UCSD-AML1 (cell line): ENCODE measurements at regions not wholly inside any gene's neighbourhood (a gene's known extent, or its start where the extent isn't known, plus 50 kb on each side); places are given as distances from the start of the nearest gene placed in this dataset.

ENCODE experiments used
- DNase-seq: peaks from one replicate; lab custom pipeline; 2025; ENCODE audit not compliant: unreplicated experiment; lab: John Stamatoyannopoulos, UW

GRCh38 chr9:108386032-108386431 lies 469.8 kb downstream of the ACTL7B start:
- no peak for DNase-seq

GRCh38 chr9:108383796-108384195 lies 472.0 kb downstream of the ACTL7B start:
- no peak for DNase-seq

GRCh38 chr9:108382310-108382709 lies 473.5 kb downstream of the ACTL7B start:
- DNase-seq: no peak

- no peak for DNase-seq
Measured at GRCh38 chr9:108377881-108378280, 477.9 kb downstream of the ACTL7B start.

GRCh38 chr9:108377382-108377781 lies 478.4 kb downstream of the ACTL7B start:
- DNase-seq: no peak

GRCh38 chr9:108376140-108376539 lies 479.6 kb downstream of the ACTL7B start:
- no peak for DNase-seq

GRCh38 chr9:108374626-108375025 lies 481.2 kb downstream of the ACTL7B start:
- DNase-seq: no peak

GRCh38 chr9:108367188-108367587 lies 488.6 kb downstream of the ACTL7B start:
- DNase-seq: no peak

- DNase-seq: no peak
Measured at GRCh38 chr9:108363311-108363710, 492.5 kb downstream of the ACTL7B start.

- DNase-seq: no peak
Measured at GRCh38 chr9:108360304-108360703, 495.5 kb downstream of the ACTL7B start.

GRCh38 chr9:108356806-108357205 lies 499.0 kb downstream of the ACTL7B start:
- DNase-seq: no peak

GRCh38 chr9:108351571-108351970 lies 504.2 kb downstream of the ACTL7B start:
- DNase-seq: no peak

GRCh38 chr9:108347463-108348188 lies 508.2 kb downstream of the ACTL7B start:
- DNase-seq: no peak

- no peak for DNase-seq
Measured at GRCh38 chr9:108345826-108346225, 510.0 kb downstream of the ACTL7B start.

GRCh38 chr9:108339251-108339650 lies 516.5 kb downstream of the ACTL7B start:
- DNase-seq: no peak

GRCh38 chr9:108336575-108336974 lies 519.2 kb downstream of the ACTL7B start:
- DNase-seq: no peak

GRCh38 chr9:108333530-108333983 lies 522.2 kb downstream of the ACTL7B start:
- no peak for DNase-seq

GRCh38 chr9:108331596-108331995 lies 524.2 kb downstream of the ACTL7B start:
- no peak for DNase-seq

GRCh38 chr9:108325406-108325805 lies 530.4 kb downstream of the ACTL7B start:
- DNase-seq: no peak

GRCh38 chr9:108323615-108324014 lies 532.2 kb downstream of the ACTL7B start:
- no peak for DNase-seq

- no peak for DNase-seq
Measured at GRCh38 chr9:108322326-108323098, 533.3 kb downstream of the ACTL7B start.

- DNase-seq: no peak
Measured at GRCh38 chr9:108316630-108317029, 539.2 kb downstream of the ACTL7B start.
